GM20000 (cell line): ENCODE measurements at regions not wholly inside any gene's neighbourhood (a gene's known extent, or its start where the extent isn't known, plus 50 kb on each side); places are given as distances from the start of the nearest gene placed in this dataset.

Experiments
- DNase-seq: peaks from one replicate; pipeline ENCODE4 v3.0.0; 2012; ENCODE audit warnings: low spot score
- CTCF ChIP-seq: IDR thresholded peaks from 2 replicates; pipeline ENCODE4 v1.5.1; 2012; ENCODE audit warnings: mild to moderate bottlenecking, control low read depth; ENCODE audit errors: extremely low read depth, missing control alignments

DNA sequence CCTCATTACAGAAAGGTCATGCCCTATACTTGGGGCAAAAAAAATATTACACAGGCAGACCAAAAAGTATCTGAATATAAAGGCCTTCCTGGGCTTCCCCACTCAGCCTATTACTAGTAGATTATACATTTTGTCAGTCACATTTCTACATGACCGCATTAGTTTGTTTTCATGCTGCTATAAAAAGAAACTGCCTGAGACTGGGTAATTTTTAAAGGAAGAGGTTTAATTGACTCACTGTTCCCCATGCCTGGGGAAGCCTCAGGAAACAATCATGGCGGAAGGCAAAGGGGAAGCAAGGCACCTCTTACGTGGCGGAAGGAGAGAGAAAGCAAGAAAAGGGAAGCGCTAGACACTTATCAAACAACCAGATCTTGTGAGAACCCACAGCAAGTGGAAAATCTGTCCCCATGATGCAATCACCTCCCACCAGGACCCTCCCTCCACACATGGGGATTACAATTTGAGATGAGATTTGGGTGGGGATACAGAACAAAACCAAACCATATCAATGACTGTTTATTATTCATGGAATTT, 1312.0 kb downstream of the PCDH7 start:
- DNase-seq: no peak
- TF ChIP-seq CTCF: no peak

- no peak for TF ChIP-seq CTCF
- no peak for DNase-seq
Measured at GRCh38 chr4:32037399-32037798, 1317.2 kb downstream of the PCDH7 start.

DNA sequence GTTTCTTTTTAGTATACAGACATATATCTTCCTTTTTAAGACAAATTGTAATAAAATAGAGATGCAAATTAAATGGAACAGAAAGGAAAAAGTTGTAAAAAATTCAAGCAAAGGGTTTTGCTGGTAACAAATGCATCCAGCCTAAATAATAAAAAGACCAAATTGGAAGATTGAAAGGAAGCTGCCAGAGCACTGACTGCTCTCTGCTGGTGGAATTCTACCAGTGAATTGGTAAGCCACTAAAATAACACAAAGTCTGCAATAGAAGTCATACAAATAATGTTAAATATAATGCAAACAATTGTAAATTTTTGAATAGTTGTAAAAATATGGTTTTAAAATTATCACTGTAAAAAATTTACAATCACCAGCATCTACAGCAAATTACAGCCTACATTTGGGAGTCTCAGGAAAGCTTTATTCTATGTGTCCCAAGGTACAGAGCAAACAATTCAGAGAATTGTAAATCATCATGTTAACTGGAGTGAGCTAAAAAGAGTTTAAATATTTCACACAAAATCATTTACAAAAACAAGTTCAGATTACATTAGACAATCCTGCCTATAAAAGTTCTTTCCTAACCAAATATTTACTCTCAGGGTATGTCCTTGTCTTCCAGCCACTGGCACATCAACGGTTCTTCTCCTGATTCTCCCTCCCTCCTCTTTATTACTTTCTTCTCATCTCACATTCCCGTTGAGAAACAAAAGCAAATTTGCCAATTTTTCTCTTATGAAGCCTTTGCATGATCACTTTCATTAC, 1322.5 kb downstream of the PCDH7 start:
- no peak for TF ChIP-seq CTCF
- DNase-seq: no peak

DNA sequence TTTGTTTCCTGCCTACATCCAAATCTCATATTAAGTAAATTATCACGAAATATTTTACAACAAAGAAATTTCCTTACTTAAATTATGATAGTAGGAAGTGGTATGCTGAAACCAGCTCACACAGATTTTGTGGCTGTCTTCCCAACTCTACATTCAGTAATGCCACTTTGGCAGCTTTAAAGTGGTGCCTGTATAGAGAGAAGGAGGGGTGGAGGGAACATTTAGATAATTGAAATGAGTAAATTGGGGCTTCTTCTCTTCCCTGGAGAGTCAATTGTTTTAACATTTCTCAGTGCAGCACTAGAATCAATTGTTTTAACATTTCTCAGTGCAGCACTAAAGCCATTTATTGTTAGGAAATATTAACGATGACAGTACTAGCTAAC, 1323.1 kb downstream of the PCDH7 start:
- DNase-seq: no peak
- TF ChIP-seq CTCF: no peak

DNA sequence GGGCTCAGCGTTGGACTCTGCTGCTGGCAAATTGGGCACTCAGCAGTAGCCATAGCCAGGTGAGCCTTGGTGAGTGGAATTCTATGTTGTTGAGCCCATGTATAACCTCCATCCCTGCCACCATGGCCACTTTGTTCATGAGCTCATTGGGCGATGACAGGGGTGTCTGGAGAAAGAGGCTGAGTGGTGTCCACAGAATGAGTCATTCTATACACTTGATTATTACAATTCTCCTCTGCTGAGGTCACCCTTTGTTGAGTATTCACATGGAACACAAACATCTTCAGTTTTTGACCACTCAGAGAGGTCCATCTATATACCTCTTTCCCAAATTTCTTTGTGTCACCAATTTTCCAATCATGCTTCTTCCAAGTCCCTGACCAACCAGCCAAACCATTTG, 1341.7 kb downstream of the PCDH7 start:
- DNase-seq: no peak
- no peak for TF ChIP-seq CTCF

DNA sequence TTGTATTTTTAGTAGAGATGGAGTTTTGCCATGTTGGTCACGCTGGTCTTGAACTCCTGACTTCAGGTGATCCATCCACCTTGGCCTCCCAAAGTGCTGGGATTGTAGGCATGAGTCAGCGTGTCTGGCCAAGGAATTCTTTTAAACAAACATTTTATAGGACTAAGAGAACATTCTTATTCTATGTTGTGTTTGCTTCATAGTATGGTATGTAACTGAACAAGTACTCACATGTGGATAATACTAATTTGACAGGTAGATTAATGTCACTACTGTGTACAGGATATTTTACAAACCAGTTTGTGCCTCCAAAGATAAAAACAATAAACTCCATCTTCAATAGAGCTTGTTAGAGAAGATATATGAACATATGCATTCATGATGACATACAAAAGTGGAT, 1353.4 kb downstream of the PCDH7 start:
- no peak for TF ChIP-seq CTCF
- DNase-seq: no peak

GRCh38 chr4:32087211-32087610, 1367.0 kb downstream of the PCDH7 start:
- no peak for TF ChIP-seq CTCF
- DNase-seq: no peak
